HG02981 (cell line): ENCODE measurements at regions not wholly inside any gene's neighbourhood (a gene's known extent, or its start where the extent isn't known, plus 50 kb on each side); places are given as distances from the start of the nearest gene placed in this dataset.
"Not testable (repeated sequence)": the region's sequence is repeated elsewhere in the genome, so short reads cannot be mapped to it uniquely, and the experiment has no call there.

ENCODE experiments used
- ATAC-seq: cut with Tn5 transposase; IDR thresholded peaks from one replicate; pipeline ENCODE4 v1.9.1; 2021; ENCODE audit warnings: mild to moderate bottlenecking, moderate library complexity; ENCODE audit not compliant: unreplicated experiment

- ATAC-seq = no peak
These were observed 865.3 kb downstream of the TBC1D22A start for GRCh38 chr22:47627556-47628253.

GRCh38 chr22:47626428-47627390 is 864.3 kb downstream of the TBC1D22A start:
- ATAC-seq = no peak

GRCh38 chr22:47625531-47626427 is 863.3 kb downstream of the TBC1D22A start:
- no peak for ATAC-seq

GRCh38 chr22:47625013-47625385 is 862.5 kb downstream of the TBC1D22A start:
- no peak for ATAC-seq

DNA sequence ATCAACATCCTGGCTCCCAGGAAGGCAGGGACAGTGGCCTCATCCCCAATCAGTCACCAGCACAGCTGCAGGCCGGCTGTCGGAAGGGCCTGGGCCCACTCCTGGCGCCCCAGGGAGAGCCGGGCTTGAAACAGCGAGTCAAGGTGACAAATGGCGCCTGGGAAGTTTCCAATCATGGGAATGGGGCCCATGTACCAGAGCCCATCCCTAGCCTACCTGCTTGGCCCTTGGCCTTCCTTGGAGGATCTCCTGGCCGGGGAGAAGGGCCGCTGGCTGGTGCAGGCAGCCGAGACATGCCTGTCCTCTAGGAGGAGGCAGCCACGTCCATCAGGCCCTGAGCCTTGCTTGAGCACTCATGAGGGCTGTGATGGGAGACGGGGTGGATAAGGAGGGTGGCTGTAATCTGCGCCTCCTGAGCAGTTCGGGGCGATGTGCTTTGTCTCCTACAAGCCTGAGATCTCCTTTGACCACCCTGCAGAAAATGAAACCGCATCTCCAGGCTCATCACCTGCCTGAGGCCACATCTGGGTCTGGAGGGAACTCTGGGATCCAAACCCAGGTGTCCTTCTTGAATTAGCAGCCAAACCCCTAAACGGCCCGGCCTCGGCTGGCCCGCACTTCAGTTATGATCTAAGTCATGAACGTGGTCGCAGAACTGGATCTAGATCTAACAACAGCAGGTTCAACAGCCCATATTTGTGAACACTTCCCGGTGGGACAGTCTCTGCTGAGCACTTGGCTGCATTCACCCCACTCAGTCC is 862.0 kb downstream of the TBC1D22A start:
- no peak for ATAC-seq

GRCh38 chr22:47623763-47624148 is 861.3 kb downstream of the TBC1D22A start:
- no peak for ATAC-seq

DNA sequence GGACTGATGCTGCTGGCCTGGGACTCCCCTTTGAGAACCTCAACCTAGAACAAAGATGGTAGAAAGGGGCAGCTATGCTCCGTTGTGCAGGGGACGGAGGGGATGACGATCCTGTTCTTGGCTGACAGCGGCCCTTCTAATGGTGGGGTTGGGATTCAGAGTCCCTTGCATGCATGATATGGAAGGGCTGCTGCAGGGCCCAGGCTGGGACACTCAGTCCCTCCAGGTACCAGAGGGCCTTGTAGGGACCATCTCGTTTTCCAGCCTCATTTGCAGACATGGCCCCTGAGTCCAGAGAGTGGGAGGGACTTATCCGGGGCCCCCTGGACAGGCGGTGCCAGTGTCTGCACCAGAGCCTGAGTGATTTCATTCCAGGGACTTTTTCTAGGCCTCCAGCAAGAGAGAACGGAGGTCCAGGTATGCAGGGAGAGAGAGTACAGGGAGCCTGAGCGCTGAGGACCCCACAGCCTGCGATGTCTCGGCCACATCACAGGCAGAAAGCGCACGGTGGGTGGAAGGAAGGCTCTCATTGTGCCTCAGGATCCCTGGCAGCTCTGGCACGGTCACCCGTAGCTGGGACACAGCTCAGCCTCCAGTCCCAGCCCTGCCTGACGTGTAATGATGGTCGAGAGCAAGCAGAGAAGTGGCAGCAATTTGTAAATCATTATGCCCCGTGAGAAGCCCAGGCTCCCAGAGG is 860.8 kb downstream of the TBC1D22A start:
- no peak for ATAC-seq

- no peak for ATAC-seq
These were observed 860.1 kb downstream of the TBC1D22A start for GRCh38 chr22:47622541-47622940.

DNA sequence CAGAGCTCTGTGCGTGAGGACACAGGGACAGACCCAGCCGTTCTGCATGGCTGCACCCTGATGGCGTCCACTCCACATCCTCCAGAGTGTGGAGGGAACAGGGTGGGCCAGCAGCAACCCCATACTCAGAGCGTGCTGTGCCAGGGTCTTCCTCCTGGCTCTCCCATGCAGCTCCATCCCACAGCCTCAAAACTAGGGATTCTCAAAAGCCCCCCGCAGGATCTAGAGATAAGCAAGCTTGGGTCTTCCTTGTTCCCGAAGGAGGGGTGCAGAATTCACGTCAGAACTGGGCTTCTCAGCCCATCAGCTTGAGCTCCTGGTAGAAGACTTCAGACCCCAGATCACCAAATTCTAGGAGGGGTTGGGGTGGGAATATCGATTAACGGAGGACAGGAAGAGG is 858.8 kb downstream of the TBC1D22A start:
- no peak for ATAC-seq

DNA sequence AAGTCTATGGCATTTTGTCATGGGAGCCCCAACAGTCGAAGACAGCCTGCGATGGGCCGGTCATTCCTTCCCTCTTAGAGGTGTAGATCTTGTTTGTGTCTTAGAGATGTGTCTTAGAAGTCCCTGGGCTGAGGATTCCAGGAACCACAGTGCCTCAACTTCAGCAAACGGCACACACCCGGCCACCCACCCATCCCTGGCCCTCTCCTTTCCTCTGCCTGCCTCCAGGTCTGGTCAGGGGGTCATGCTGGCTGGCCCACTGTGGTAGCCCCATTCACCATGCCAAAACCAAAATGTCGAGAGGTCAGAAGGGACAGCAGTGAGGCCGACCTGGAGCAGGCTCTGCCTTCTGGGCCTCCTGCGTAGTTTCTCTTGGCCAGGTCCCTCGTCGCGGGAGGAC is 857.9 kb downstream of the TBC1D22A start:
- no peak for ATAC-seq

GRCh38 chr22:47619631-47620030 is 857.2 kb downstream of the TBC1D22A start:
- no peak for ATAC-seq

DNA sequence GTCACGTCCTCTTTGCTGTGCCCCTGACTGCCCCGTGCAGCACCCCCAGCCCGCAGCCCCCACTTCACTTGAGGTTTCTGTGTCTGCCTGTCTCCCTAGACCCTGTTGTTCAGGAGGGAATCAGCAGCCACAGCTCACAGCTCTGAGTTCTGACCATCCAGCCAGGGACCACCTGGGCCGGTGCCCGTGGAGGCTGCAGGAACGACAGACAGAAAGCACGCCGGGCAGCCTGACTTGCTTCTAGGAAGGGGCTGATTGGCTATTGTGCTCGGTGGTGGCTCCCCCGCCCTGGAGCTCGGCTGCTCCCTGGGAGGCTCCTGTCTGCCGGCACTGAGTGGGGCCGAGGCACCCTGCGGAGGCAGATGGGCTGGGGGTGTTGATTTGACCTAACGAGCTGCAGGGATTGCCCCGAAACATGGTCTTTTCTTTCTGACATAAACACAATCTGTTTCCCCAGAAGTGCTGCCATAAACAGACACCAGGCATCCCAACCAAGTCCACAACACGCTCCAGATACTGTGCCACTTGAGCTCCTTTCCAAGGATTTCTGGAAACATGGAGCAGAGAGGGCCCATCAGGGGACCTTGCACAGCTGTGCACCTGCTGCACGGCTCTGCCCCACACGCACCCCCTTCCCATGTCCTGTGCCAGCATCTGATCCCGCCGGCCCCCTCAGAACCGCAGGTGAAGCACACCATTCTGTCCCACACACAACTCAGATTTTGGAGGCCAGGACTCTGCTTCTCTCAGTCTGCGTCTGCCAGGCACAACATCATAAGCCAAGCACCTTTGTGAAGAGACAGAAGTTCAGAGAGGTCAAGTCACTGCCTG is 855.9 kb downstream of the TBC1D22A start:
- no peak for ATAC-seq

- ATAC-seq = no peak
These were observed 854.7 kb downstream of the TBC1D22A start for GRCh38 chr22:47617186-47617585.

GRCh38 chr22:47616396-47617020 is 854.1 kb downstream of the TBC1D22A start:
- no peak for ATAC-seq

GRCh38 chr22:47615051-47615450 is 852.6 kb downstream of the TBC1D22A start:
- no peak for ATAC-seq

GRCh38 chr22:47613606-47614350 is 851.3 kb downstream of the TBC1D22A start:
- no peak for ATAC-seq

DNA sequence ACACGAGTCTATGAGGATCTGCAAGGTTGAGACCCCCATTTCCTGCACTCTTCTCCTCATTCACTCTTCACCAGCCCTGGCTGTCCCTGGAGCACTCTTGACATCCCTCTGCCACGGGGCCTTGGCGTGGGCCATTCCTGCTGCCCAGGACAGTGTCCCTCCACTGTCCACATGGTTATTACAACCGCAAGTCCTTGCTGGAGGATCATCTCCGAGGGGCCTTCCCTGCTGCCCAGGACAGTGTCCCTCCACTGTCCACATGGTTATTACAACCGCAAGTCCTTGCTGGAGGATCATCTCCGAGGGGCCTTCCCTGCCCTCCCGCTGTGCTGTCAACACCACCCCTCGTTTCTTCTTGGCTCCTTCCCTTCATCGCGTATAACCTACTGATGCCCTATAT is 850.7 kb downstream of the TBC1D22A start:
- not testable (repeated sequence) for ATAC-seq
